KMS-11 (cell line): ENCODE measurements at regions not wholly inside any gene's neighbourhood (a gene's known extent, or its start where the extent isn't known, plus 50 kb on each side); places are given as distances from the start of the nearest gene placed in this dataset.

Experiments used
- H2AFZ ChIP-seq: fragments of 200-600 bp; sonication (generic); 2 replicates; pipeline ENCODE4 v1.6.1; 2016; ENCODE audit warnings: antibody characterized with exemption, mixed run types, low read depth
- H3K27ac ChIP-seq: fragments of 200-600 bp; sonication (generic); 2 replicates; pipeline ENCODE4 v1.6.1; 2016; ENCODE audit warnings: mild to moderate bottlenecking, mixed run types
- H3K27me3 ChIP-seq: fragments of 200-600 bp; sonication (generic); 2 replicates; pipeline ENCODE4 v1.6.1; 2017; ENCODE audit warnings: mild to moderate bottlenecking, low read depth, mixed run types, moderate library complexity; ENCODE audit not compliant: insufficient read depth
- H3K36me3 ChIP-seq: fragments of 200-600 bp; sonication (generic); 2 replicates; pipeline ENCODE4 v1.6.1; 2017; ENCODE audit warnings: mild to moderate bottlenecking, mixed run types; ENCODE audit not compliant: insufficient read depth
- H3K4me1 ChIP-seq: fragments of 200-600 bp; sonication (generic); 2 replicates; pipeline ENCODE4 v1.6.1; 2016; ENCODE audit warnings: mild to moderate bottlenecking, low read depth, mixed run types; ENCODE audit not compliant: poor library complexity, severe bottlenecking
- H3K4me2 ChIP-seq: fragments of 200-600 bp; sonication (generic); 2 replicates; pipeline ENCODE4 v1.7.0; 2016; ENCODE audit warnings: mild to moderate bottlenecking, mixed run types
- H3K4me3 ChIP-seq: fragments of 200-600 bp; sonication (generic); IDR thresholded peaks from 2 replicates; pipeline ENCODE4 v1.6.1; 2017; ENCODE audit warnings: low read depth, low read length, mixed read lengths; ENCODE audit not compliant: insufficient read depth
- H3K79me2 ChIP-seq: fragments of 200-600 bp; sonication (generic); 2 replicates; pipeline ENCODE4 v1.6.1; 2016; ENCODE audit warnings: low read depth, mixed run types; ENCODE audit not compliant: insufficient read depth
- H3K9ac ChIP-seq: fragments of 200-600 bp; sonication (generic); 2 replicates; pipeline ENCODE4 v1.6.1; 2016; ENCODE audit warnings: mild to moderate bottlenecking, mixed run types
- H4K20me1 ChIP-seq: fragments of 200-600 bp; sonication (generic); 2 replicates; pipeline ENCODE4 v1.6.1; 2016; ENCODE audit warnings: mild to moderate bottlenecking, mixed run types; ENCODE audit not compliant: insufficient read depth
- CTCF ChIP-seq: fragments of 200-600 bp; sonication (generic); conservative IDR thresholded peaks from 2 replicates; pipeline ENCODE4 v1.6.1; 2017; ENCODE audit warnings: low read depth, mild to moderate bottlenecking, antibody characterized with exemption, low read length, moderate library complexity, mixed read lengths

- Histone ChIP-seq H3K27me3 (no peaks in the 10 kb centered on the region), H3K79me2 (no peaks in the 10 kb centered on the region)
Observed at GRCh38 chr6:15946701-15947385, 182.0 kb upstream of the MYLIP start.

GRCh38 chr6:15945593-15946159 is 183.2 kb upstream of the MYLIP start:
- Histone ChIP-seq H3K79me2 (no peaks in the 10 kb centered on the region), H3K27ac (no peak overlapping the region), H3K4me3 (no peak overlapping the region), H3K36me3 (no peaks in the 10 kb centered on the region), H3K4me1 (no peaks in the 10 kb centered on the region), H3K9ac (no peak overlapping the region), H4K20me1 (no peaks in the 10 kb centered on the region), H3K27me3 (no peaks in the 10 kb centered on the region), H2AFZ (no peak overlapping the region), H3K4me2 (no peak overlapping the region)
- no peak for TF ChIP-seq CTCF

More at GRCh38 chr6:15946701-15947385, 182.0 kb upstream of the MYLIP start:
- Histone ChIP-seq H4K20me1 (no peaks in the 10 kb centered on the region), H3K4me3 (no peak overlapping the region), H3K4me1 (no peaks in the 10 kb centered on the region), H3K9ac (no peak overlapping the region), H3K27ac (no peak overlapping the region), H2AFZ (no peak overlapping the region), H3K36me3 (no peaks in the 10 kb centered on the region), H3K4me2 (no peak overlapping the region)
- no peak for TF ChIP-seq CTCF

DNA sequence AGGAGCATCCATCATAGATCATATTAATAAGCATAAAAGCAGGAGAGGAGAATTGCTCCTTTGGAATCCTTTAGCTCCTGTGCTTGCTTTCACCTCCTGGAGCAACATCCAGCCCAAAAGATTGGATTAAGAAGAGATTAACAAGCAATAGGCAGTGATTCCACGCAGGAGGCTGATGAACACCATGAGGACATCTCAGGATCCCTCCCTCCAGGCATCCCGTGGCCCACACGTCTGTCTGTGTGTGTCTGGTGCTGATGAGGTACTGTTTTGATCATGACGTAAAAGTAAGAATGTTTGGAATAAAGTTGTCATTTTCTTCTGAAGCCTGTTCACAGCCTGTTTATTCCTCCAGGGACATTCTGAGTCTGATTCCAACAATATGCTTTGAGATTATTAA is 185.5 kb upstream of the MYLIP start:
- no peak overlapping the region for H3K9ac ChIP-seq
- H3K79me2 ChIP-seq: no peaks in the 10 kb centered on the region
- no peak overlapping the region for H3K27ac ChIP-seq
- H3K27me3 ChIP-seq: no peaks in the 10 kb centered on the region
- no peaks in the 10 kb centered on the region for H4K20me1 ChIP-seq
- no peaks in the 10 kb centered on the region for H3K4me1 ChIP-seq
- TF ChIP-seq CTCF: no peak
- no peaks in the 10 kb centered on the region for H3K36me3 ChIP-seq
- no peak overlapping the region for H3K4me2 ChIP-seq
- no peak overlapping the region for H2AFZ ChIP-seq
- H3K4me3 ChIP-seq: no peak overlapping the region

- Histone ChIP-seq H2AFZ (no peak overlapping the region), H3K4me1 (no peaks in the 10 kb centered on the region), H3K4me3 (no peak overlapping the region), H4K20me1 (no peaks in the 10 kb centered on the region), H3K9ac (no peak overlapping the region), H3K4me2 (no peak overlapping the region), H3K79me2 (no peaks in the 10 kb centered on the region), H3K36me3 (no peaks in the 10 kb centered on the region), H3K27me3 (no peaks in the 10 kb centered on the region), H3K27ac (no peak overlapping the region)
- TF ChIP-seq CTCF: no peak
Observed at GRCh38 chr6:15941168-15941567, 187.7 kb upstream of the MYLIP start.
